GM12892 (cell line): ENCODE measurements at regions not wholly inside any gene's neighbourhood (a gene's known extent, or its start where the extent isn't known, plus 50 kb on each side); places are given as distances from the start of the nearest gene placed in this dataset.

ENCODE experiments used
- POLR2A ChIP-seq: IDR thresholded peaks from 2 replicates; pipeline ENCODE4 v1.6.1; 2011; ENCODE audit warnings: low read depth, low read length, control low read depth
- POLR2AphosphoS5 ChIP-seq: IDR thresholded peaks from 2 replicates; pipeline ENCODE4 v1.6.1; 2011; ENCODE audit warnings: low read depth, low read length, control low read depth

- TF ChIP-seq POLR2A = no peak
- TF ChIP-seq POLR2AphosphoS5 = no peak
Measured at GRCh38 chr3:163508206-163508605, 1570.1 kb downstream of the SI start.
